T-helper 2 cell treated with Interferon-gamma antibody and Interleukin-4, amounts not matched to agents 5 μg/mL and 100 μg/mL, for 36 hours (primary cell): ENCODE measurements at regions not wholly inside any gene's neighbourhood (a gene's known extent, or its start where the extent isn't known, plus 50 kb on each side); places are given as distances from the start of the nearest gene placed in this dataset.
A peak's percentile ranks its signal among the peaks of the same experiment; 100 is the strongest.
"Not testable (repeated sequence)": the region's sequence is repeated elsewhere in the genome, so short reads cannot be mapped to it uniquely, and the experiment has no call there.

ENCODE experiments used
- DNase-seq: peaks from one replicate; pipeline ENCODE4 v3.0.0; 2021; ENCODE audit warnings: low spot score
- H3K27ac Mint-ChIP-seq: one replicate; pipeline ENCODE4 v1.8.0; 2021; ENCODE audit warnings: mild to moderate bottlenecking, mixed read lengths
- H3K27me3 Mint-ChIP-seq: one replicate; pipeline ENCODE4 v1.8.0; 2021; ENCODE audit warnings: low read depth, mixed read lengths
- H3K36me3 Mint-ChIP-seq: one replicate; pipeline ENCODE4 v1.8.0; 2021; ENCODE audit warnings: low read depth, mixed read lengths
- H3K4me1 Mint-ChIP-seq: one replicate; pipeline ENCODE4 v1.8.0; 2021; ENCODE audit warnings: low read depth, mixed read lengths
- H3K4me3 Mint-ChIP-seq: one replicate; pipeline ENCODE4 v1.8.0; 2022; ENCODE audit warnings: mild to moderate bottlenecking, moderate library complexity, mixed read lengths
- H3K9me3 Mint-ChIP-seq: one replicate; pipeline ENCODE4 v1.8.0; 2021; ENCODE audit warnings: mixed read lengths

- Mint-ChIP-seq H3K27ac (no peak overlapping the region), H3K9me3 (peaks cover 2% of the 10 kb centered on the region), H3K4me3 (no peak overlapping the region), H3K4me1 (peaks cover 23% of the 10 kb centered on the region), H3K27me3 (no peaks in the 10 kb centered on the region), H3K36me3 (peaks cover 1% of the 10 kb centered on the region)
- DNase-seq, result no peak
These were observed 560.6 kb upstream of the ID2 start for GRCh38 chr2:8121022-8121825.

- H3K27ac Mint-ChIP-seq, result no peak overlapping the region
- H3K36me3 Mint-ChIP-seq, result peaks cover 1% of the 10 kb centered on the region
- H3K27me3 Mint-ChIP-seq, result no peaks in the 10 kb centered on the region
- peaks cover 4% of the 10 kb centered on the region for H3K9me3 Mint-ChIP-seq
- no peak for DNase-seq
- no peak overlapping the region for H3K4me3 Mint-ChIP-seq
- H3K4me1 Mint-ChIP-seq, result peaks cover 23% of the 10 kb centered on the region
These were observed 559.9 kb upstream of the ID2 start for GRCh38 chr2:8121826-8122513.

- Mint-ChIP-seq H3K9me3 (peaks cover 9% of the 10 kb centered on the region), H3K27me3 (no peaks in the 10 kb centered on the region), H3K36me3 (peaks cover 1% of the 10 kb centered on the region), H3K4me1 (peaks cover 23% of the 10 kb centered on the region), H3K4me3 (no peak overlapping the region), H3K27ac (no peak overlapping the region)
- no peak for DNase-seq
These were observed 559.3 kb upstream of the ID2 start for GRCh38 chr2:8122520-8122919.

GRCh38 chr2:8123464-8123863 lies 558.4 kb upstream of the ID2 start:
- peaks cover 21% of the 10 kb centered on the region for H3K4me1 Mint-ChIP-seq
- H3K27ac Mint-ChIP-seq, result no peak overlapping the region
- peaks cover 2% of the 10 kb centered on the region for H3K36me3 Mint-ChIP-seq
- H3K4me3 Mint-ChIP-seq, result no peak overlapping the region
- DNase-seq, result no peak
- no peaks in the 10 kb centered on the region for H3K27me3 Mint-ChIP-seq
- H3K9me3 Mint-ChIP-seq, result peaks cover 12% of the 10 kb centered on the region

GRCh38 chr2:8125741-8126711 lies 555.8 kb upstream of the ID2 start:
- DNase-seq, result no peak
- H3K4me3 Mint-ChIP-seq, result no peak overlapping the region
- peaks cover 16% of the 10 kb centered on the region for H3K9me3 Mint-ChIP-seq
- peaks cover 6% of the 10 kb centered on the region for H3K36me3 Mint-ChIP-seq
- peaks cover under 1% of the 10 kb centered on the region for H3K4me1 Mint-ChIP-seq
- H3K27ac Mint-ChIP-seq, result no peak overlapping the region
- no peaks in the 10 kb centered on the region for H3K27me3 Mint-ChIP-seq

GRCh38 chr2:8126783-8127182 lies 555.1 kb upstream of the ID2 start:
- H3K36me3 Mint-ChIP-seq, result peaks cover 6% of the 10 kb centered on the region
- H3K27ac Mint-ChIP-seq, result no peak overlapping the region
- H3K4me3 Mint-ChIP-seq, result no peak overlapping the region
- no peak for DNase-seq
- H3K4me1 Mint-ChIP-seq, result no peaks in the 10 kb centered on the region
- peaks cover 16% of the 10 kb centered on the region for H3K9me3 Mint-ChIP-seq
- H3K27me3 Mint-ChIP-seq, result no peaks in the 10 kb centered on the region

GRCh38 chr2:8131423-8131822 lies 550.4 kb upstream of the ID2 start:
- H3K36me3 Mint-ChIP-seq, H3K4me3 Mint-ChIP-seq, H3K4me1 Mint-ChIP-seq, H3K27me3 Mint-ChIP-seq, H3K27ac Mint-ChIP-seq, DNase-seq: not testable (repeated sequence)
- peaks cover 12% of the 10 kb centered on the region for H3K9me3 Mint-ChIP-seq

- Mint-ChIP-seq H3K9me3 (peaks cover 8% of the 10 kb centered on the region), H3K27ac (no peak overlapping the region), H3K4me3 (no peak overlapping the region), H3K36me3 (peaks cover 5% of the 10 kb centered on the region), H3K4me1 (peaks cover 6% of the 10 kb centered on the region), H3K27me3 (no peaks in the 10 kb centered on the region)
- no peak for DNase-seq
These were observed 549.5 kb upstream of the ID2 start for GRCh38 chr2:8132351-8132831.

GRCh38 chr2:8132879-8133278 lies 549.0 kb upstream of the ID2 start:
- H3K27me3 Mint-ChIP-seq, result no peaks in the 10 kb centered on the region
- H3K9me3 Mint-ChIP-seq, result peaks cover 10% of the 10 kb centered on the region
- no peak overlapping the region for H3K4me3 Mint-ChIP-seq
- peaks cover 5% of the 10 kb centered on the region for H3K36me3 Mint-ChIP-seq
- no peak for DNase-seq
- H3K4me1 Mint-ChIP-seq, result peaks cover 6% of the 10 kb centered on the region
- H3K27ac Mint-ChIP-seq, result no peak overlapping the region

GRCh38 chr2:8133363-8133762 lies 548.5 kb upstream of the ID2 start:
- no peak for DNase-seq
- Mint-ChIP-seq H3K9me3 (peaks cover 8% of the 10 kb centered on the region), H3K4me1 (peaks cover 6% of the 10 kb centered on the region), H3K27me3 (no peaks in the 10 kb centered on the region), H3K36me3 (peaks cover 5% of the 10 kb centered on the region), H3K27ac (no peak overlapping the region), H3K4me3 (no peak overlapping the region)

- Mint-ChIP-seq H3K27ac (peak overlapping the region; percentile 47), H3K4me1 (peaks cover 8% of the 10 kb centered on the region), H3K36me3 (no peaks in the 10 kb centered on the region), H3K27me3 (no peaks in the 10 kb centered on the region), H3K9me3 (peaks cover 8% of the 10 kb centered on the region), H3K4me3 (no peak overlapping the region)
- DNase-seq, result no peak
These were observed 547.9 kb upstream of the ID2 start for GRCh38 chr2:8133913-8134472.

- DNase-seq, result no peak
- peaks cover 8% of the 10 kb centered on the region for H3K9me3 Mint-ChIP-seq
- H3K4me3 Mint-ChIP-seq, result no peak overlapping the region
- H3K27me3 Mint-ChIP-seq, result no peaks in the 10 kb centered on the region
- no peaks in the 10 kb centered on the region for H3K36me3 Mint-ChIP-seq
- no peak overlapping the region for H3K27ac Mint-ChIP-seq
- peaks cover 8% of the 10 kb centered on the region for H3K4me1 Mint-ChIP-seq
These were observed 547.4 kb upstream of the ID2 start for GRCh38 chr2:8134473-8134932.

- Mint-ChIP-seq H3K27me3 (no peaks in the 10 kb centered on the region), H3K4me3 (no peak overlapping the region), H3K4me1 (peaks cover 12% of the 10 kb centered on the region), H3K27ac (no peak overlapping the region), H3K9me3 (peaks cover 11% of the 10 kb centered on the region), H3K36me3 (no peaks in the 10 kb centered on the region)
- no peak for DNase-seq
These were observed 546.7 kb upstream of the ID2 start for GRCh38 chr2:8134985-8135682.
